Panc1 (cell line): ENCODE measurements at regions not wholly inside any gene's neighbourhood (a gene's known extent, or its start where the extent isn't known, plus 50 kb on each side); places are given as distances from the start of the nearest gene placed in this dataset.

Experiments used
- POLR2AphosphoS5 ChIP-seq: IDR thresholded peaks from 2 replicates; pipeline ENCODE4 v1.6.1; 2012; ENCODE audit warnings: mild to moderate bottlenecking, low read depth, low read length, moderate library complexity
- TF ChIP-seq, protein P1 (sequence below): fragments of 450-650 bp; IDR thresholded peaks from 2 replicates; pipeline ENCODE4 v1.5.1; 2017; ENCODE audit warnings: mild to moderate bottlenecking

DNA sequence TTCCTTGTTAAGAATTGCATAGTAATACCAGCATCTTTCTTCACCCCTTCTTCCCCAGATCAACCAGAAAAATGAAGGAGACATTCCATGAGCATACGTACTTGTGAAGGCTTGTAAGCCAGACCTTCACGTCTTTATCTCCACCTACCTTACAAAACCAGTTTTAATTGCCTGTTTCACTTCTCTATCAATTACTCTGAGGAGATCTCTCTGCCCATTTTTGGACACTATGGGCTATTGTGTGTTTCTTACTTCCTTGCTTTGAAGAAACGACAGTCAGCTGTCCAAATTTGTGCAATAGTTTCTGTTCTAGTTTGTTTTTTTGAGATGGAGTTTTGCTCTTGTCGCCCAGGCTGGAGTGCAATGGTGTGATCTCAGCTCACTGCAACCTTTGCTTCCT is 349.7 kb upstream of the MBL2 start:
- TF ChIP-seq, protein P1, sequence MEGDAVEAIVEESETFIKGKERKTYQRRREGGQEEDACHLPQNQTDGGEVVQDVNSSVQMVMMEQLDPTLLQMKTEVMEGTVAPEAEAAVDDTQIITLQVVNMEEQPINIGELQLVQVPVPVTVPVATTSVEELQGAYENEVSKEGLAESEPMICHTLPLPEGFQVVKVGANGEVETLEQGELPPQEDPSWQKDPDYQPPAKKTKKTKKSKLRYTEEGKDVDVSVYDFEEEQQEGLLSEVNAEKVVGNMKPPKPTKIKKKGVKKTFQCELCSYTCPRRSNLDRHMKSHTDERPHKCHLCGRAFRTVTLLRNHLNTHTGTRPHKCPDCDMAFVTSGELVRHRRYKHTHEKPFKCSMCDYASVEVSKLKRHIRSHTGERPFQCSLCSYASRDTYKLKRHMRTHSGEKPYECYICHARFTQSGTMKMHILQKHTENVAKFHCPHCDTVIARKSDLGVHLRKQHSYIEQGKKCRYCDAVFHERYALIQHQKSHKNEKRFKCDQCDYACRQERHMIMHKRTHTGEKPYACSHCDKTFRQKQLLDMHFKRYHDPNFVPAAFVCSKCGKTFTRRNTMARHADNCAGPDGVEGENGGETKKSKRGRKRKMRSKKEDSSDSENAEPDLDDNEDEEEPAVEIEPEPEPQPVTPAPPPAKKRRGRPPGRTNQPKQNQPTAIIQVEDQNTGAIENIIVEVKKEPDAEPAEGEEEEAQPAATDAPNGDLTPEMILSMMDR: no peak
- TF ChIP-seq POLR2AphosphoS5: no peak
